Gastrocnemius medialis (tissue), 4 donors: ENCODE measurements at regions not wholly inside any gene's neighbourhood (a gene's known extent, or its start where the extent isn't known, plus 50 kb on each side); places are given as distances from the start of the nearest gene placed in this dataset.

Experiments used
- ATAC-seq, 2 donors: fragments of 150-250 bp; one replicate each; pipeline ENCODE4 v1.9.1; 2016
- DNase-seq, 2 donors: peaks; one replicate each; pipeline ENCODE4 v3.0.0-alpha.2; 2019
- H3K27ac ChIP-seq, 4 donors: fragments of 200-600 bp; sonication (generic); 1 replicate in 1 of 4; 2 replicates in 3 of 4; pipeline ENCODE4 v1.5.1; 2016 to 2018; ENCODE audit warnings: mild to moderate bottlenecking in 2 of 4, moderate library complexity in 1 of 4
- H3K27me3 ChIP-seq, 3 donors: fragments of 200-600 bp; sonication (generic) in 2 of 3; 1 replicate in 1 of 3; 2 replicates in 2 of 3; pipeline versions ENCODE4 v1.5.1 to v1.6.0; 2016 to 2019; ENCODE audit warnings: mild to moderate bottlenecking in 1 of 3, moderate library complexity in 1 of 3
- H3K36me3 ChIP-seq, 2 donors: fragments of 200-600 bp; sonication (generic) in 1 of 2; one replicate each; pipeline ENCODE4 v1.5.1; 2017 to 2018
- H3K4me1 ChIP-seq, 2 donors: fragments of 200-600 bp; sonication (generic) in 1 of 2; one replicate each; pipeline ENCODE4 v1.5.1; 2016 to 2017; ENCODE audit warnings: mild to moderate bottlenecking in 2 of 2
- H3K4me3 ChIP-seq, 4 donors: fragments of 200-600 bp; sonication (generic) in 3 of 4; 1 replicate in 1 of 4; 2 replicates in 3 of 4; pipeline ENCODE4 v1.5.1; 2016 to 2019; ENCODE audit warnings: mild to moderate bottlenecking in 2 of 4
- H3K9me3 ChIP-seq, 3 donors: fragments of 200-600 bp; sonication (generic) in 2 of 3; 1 replicate in 1 of 3; 2 replicates in 2 of 3; pipeline ENCODE4 v1.5.1; 2016 to 2019
- CTCF ChIP-seq, 5 experiments: fragments of 450-650 bp in 3 of 5; fragments of 200-600 bp in 2 of 5; sonication (generic) in 2 of 5; IDR thresholded peaks in 4 of 5; conservative IDR thresholded peaks in 1 of 5; 1 replicate in 4 of 5; 2 replicates in 1 of 5; pipeline ENCODE4 v1.5.1; 2016 to 2019; ENCODE audit warnings: antibody characterized with exemption in 5 of 5, mild to moderate bottlenecking in 3 of 5, moderate library complexity in 3 of 5
- POLR2A ChIP-seq, 2 donors: fragments of 450-650 bp; IDR thresholded peaks; one replicate each; pipeline ENCODE4 v1.6.1; 2017; ENCODE audit warnings: antibody characterized with exemption in 2 of 2, mild to moderate bottlenecking in 2 of 2, moderate library complexity in 2 of 2
- in situ Hi-C, 4 donors: fragments of 200-750 bp; cut with MboI; loops; one replicate each; pipeline versions ENCODE4 v1.15.0 to v1.8.0; 2017; ENCODE audit warnings: low sequenced_read_pairs in 4 of 4
- intact Hi-C: fragments of 100-400 bp; cut with DNase I; formaldehyde crosslinking; loops from one replicate; pipeline ENCODE4 v1.15.1; 2023; ENCODE audit warnings: low total_unique reads

- intact Hi-C loops (no loop called here), in situ Hi-C loops (no loop called here)
- DNase-seq = no peak
- no peaks in the 10 kb centered on the region for H3K36me3 ChIP-seq
- no peaks in the 10 kb centered on the region for H3K4me1 ChIP-seq
- H3K4me3 ChIP-seq = no peak overlapping the region
- TF ChIP-seq CTCF (IDR thresholded peaks at IDR 0.05 in 4 of 5, conservative IDR thresholded peaks at IDR 0.05 in 1 of 5) (no peak), POLR2A (IDR thresholded peaks at IDR 0.05) (no peak)
- no peak overlapping the region for H3K27ac ChIP-seq
- H3K9me3 ChIP-seq = peaks cover 0 to 8% (median 0%) of the 10 kb centered on the region in 3 donors
- ATAC-seq = no peak
- H3K27me3 ChIP-seq = no peaks in the 10 kb centered on the region
These were observed 107.0 kb upstream of the MGMT start for GRCh38 chr10:129360046-129360445.

DNA sequence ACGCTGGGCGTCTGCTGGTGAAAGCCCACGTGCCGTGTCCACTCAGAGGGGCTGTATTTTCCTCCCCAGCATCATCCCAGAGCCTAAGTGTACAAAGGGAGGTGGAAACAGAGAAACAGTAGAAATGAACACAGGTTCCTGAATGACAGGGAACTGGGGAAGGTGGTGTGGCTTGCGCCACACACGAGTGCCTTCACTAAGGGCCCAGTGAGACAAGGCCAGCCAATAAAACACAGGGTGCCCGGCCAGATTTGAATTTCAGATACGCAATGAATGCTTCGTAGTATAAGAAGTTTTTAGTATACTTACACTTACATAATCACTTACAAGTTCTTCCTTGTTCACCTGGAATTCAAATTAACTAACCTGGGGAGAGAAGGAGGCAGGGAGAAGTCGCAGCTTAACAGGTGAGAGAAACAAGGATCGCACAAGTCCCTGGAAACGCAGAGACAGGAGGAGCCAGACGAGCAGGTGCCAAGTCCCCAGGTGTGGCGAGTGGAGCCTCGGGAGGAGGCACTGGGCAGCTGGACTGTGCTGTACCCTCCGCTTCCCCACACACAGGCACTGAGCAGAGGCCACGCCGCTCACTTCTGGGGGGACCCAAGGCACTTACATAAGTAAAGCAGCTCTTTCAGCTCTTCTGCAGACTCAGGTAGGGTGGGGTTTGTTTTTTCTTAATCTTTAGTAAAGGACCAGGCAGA lies 105.2 kb upstream of the MGMT start:
- intact Hi-C loops (no loop called here), in situ Hi-C loops (no loop called here)
- no peak overlapping the region for H3K27ac ChIP-seq
- H3K9me3 ChIP-seq = no peaks in the 10 kb centered on the region
- TF ChIP-seq POLR2A (IDR thresholded peaks at IDR 0.05) (no peak), CTCF (IDR thresholded peaks at IDR 0.05 in 4 of 5, conservative IDR thresholded peaks at IDR 0.05 in 1 of 5) (no peak)
- ATAC-seq (no peak), DNase-seq (no peak)
- H3K4me1 ChIP-seq = no peaks in the 10 kb centered on the region
- no peaks in the 10 kb centered on the region for H3K27me3 ChIP-seq
- no peak overlapping the region for H3K4me3 ChIP-seq
- no peaks in the 10 kb centered on the region for H3K36me3 ChIP-seq

DNA sequence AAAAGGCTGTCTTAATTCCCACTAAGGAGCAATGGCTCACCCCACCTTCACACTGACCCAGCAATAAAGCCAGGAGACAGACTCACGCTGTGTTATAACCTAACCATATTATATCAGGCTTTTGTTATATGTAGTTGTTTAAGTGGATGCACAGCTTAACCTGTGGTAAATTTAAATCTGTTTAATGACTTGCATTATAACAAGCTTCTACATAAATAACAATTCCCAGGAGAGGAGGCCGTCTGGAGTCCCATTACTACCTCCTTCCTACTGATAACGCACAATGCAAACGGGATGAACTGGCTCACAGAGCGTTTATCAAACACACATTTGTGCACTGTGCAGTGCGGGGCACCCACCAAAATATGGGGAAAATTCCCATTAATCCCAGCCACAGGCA lies 102.1 kb upstream of the MGMT start:
- Histone ChIP-seq H3K27me3 (no peaks in the 10 kb centered on the region), H3K9me3 (no peaks in the 10 kb centered on the region), H3K4me3 (no peak overlapping the region), H3K4me1 (no peaks in the 10 kb centered on the region), H3K27ac (no peak overlapping the region), H3K36me3 (no peaks in the 10 kb centered on the region)
- no peak for ATAC-seq
- intact Hi-C loops (no loop called here), in situ Hi-C loops (no loop called here)
- no peak for TF ChIP-seq POLR2A (IDR thresholded peaks at IDR 0.05)
- TF ChIP-seq CTCF (IDR thresholded peaks at IDR 0.05 in 4 of 5, conservative IDR thresholded peaks at IDR 0.05 in 1 of 5) = no peak
- no peak for DNase-seq

GRCh38 chr10:129365767-129366402 lies 101.2 kb upstream of the MGMT start:
- intact Hi-C loops = no loop called here
- DNase-seq (no peak), ATAC-seq (no peak)
- H3K27me3 ChIP-seq = no peaks in the 10 kb centered on the region
- no peak for TF ChIP-seq POLR2A (IDR thresholded peaks at IDR 0.05)
- no peak for TF ChIP-seq CTCF (IDR thresholded peaks at IDR 0.05 in 4 of 5, conservative IDR thresholded peaks at IDR 0.05 in 1 of 5)
- H3K4me3 ChIP-seq = no peak overlapping the region
- H3K4me1 ChIP-seq = no peaks in the 10 kb centered on the region
- H3K9me3 ChIP-seq = no peaks in the 10 kb centered on the region
- no peak overlapping the region for H3K27ac ChIP-seq
- no peaks in the 10 kb centered on the region for H3K36me3 ChIP-seq
- in situ Hi-C loops = no loop called here
